Prostate gland (tissue), 2 donors: ENCODE measurements at regions not wholly inside any gene's neighbourhood (a gene's known extent, or its start where the extent isn't known, plus 50 kb on each side); places are given as distances from the start of the nearest gene placed in this dataset.

Source experiments
- POLR2A ChIP-seq: fragments of 450-650 bp; IDR thresholded peaks from one replicate; pipeline ENCODE4 v1.6.1; 2016; ENCODE audit warnings: antibody characterized with exemption, mild to moderate bottlenecking
- TF ChIP-seq, protein P1 (sequence below), 4 experiments: fragments of 200-600 bp in 2 of 4; fragments of 450-650 bp in 2 of 4; sonication (generic) in 2 of 4; IDR thresholded peaks; 1 replicate in 3 of 4; 2 replicates in 1 of 4; pipeline ENCODE4 v1.5.1; 2016 to 2019; ENCODE audit warnings: antibody characterized with exemption in 4 of 4, mild to moderate bottlenecking in 2 of 4, moderate library complexity in 2 of 4

DNA sequence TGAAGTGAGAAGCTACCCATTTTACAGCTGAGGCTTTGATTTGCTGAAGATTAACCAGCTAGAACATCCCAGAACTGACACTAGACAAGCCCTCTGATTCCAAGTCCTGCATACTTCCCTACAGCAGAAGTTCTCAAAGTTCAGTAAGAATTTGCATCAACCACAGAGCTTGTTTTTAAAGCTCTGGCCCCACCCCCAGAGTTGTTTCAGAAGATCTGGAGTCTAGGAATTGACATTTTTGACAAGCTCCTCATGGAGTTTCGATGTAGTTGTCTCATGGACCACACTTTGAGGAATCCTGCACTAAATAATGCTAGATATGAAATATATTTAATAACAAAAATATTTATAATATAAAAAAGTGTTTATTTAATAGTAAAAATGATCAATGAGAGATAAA is 120.3 kb upstream of the ADAMTS18 start:
- TF ChIP-seq, protein P1, sequence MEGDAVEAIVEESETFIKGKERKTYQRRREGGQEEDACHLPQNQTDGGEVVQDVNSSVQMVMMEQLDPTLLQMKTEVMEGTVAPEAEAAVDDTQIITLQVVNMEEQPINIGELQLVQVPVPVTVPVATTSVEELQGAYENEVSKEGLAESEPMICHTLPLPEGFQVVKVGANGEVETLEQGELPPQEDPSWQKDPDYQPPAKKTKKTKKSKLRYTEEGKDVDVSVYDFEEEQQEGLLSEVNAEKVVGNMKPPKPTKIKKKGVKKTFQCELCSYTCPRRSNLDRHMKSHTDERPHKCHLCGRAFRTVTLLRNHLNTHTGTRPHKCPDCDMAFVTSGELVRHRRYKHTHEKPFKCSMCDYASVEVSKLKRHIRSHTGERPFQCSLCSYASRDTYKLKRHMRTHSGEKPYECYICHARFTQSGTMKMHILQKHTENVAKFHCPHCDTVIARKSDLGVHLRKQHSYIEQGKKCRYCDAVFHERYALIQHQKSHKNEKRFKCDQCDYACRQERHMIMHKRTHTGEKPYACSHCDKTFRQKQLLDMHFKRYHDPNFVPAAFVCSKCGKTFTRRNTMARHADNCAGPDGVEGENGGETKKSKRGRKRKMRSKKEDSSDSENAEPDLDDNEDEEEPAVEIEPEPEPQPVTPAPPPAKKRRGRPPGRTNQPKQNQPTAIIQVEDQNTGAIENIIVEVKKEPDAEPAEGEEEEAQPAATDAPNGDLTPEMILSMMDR (IDR thresholded peaks at IDR 0.05) = no peak
- TF ChIP-seq POLR2A = no peak
